ENCODE measurements at regions not wholly inside any gene's neighbourhood (a gene's known extent, or its start where the extent isn't known, plus 50 kb on each side); places are given as distances from the start of the nearest gene placed in this dataset.

GRCh38 chr1:82755191-82755590, 954.5 kb downstream of the ADGRL2 start:
- H3K4me3 ChIP-seq (ENCODE audit: low read length): no peak overlapping the region
- DNase-seq (ENCODE audit: low read depth): no peak
- no peak for TF ChIP-seq CTCF (IDR thresholded peaks at IDR 0.05; ENCODE audit: insufficient read depth, low read depth, low read length, missing control alignments)

- DNase-seq (ENCODE audit: low read depth): no peak
- no peak overlapping the region for H3K4me3 ChIP-seq (ENCODE audit: low read length)
- no peak for TF ChIP-seq CTCF (IDR thresholded peaks at IDR 0.05; ENCODE audit: insufficient read depth, low read depth, low read length, missing control alignments)
Measured at GRCh38 chr1:82752046-82752445, 951.3 kb downstream of the ADGRL2 start.

- DNase-seq (ENCODE audit: low read depth): no peak
- no peak for TF ChIP-seq CTCF (IDR thresholded peaks at IDR 0.05; ENCODE audit: insufficient read depth, low read depth, low read length, missing control alignments)
- H3K4me3 ChIP-seq (ENCODE audit: low read length): no peak overlapping the region
Measured at GRCh38 chr1:82733645-82734044, 932.9 kb downstream of the ADGRL2 start.

GRCh38 chr1:82731216-82731615, 930.5 kb downstream of the ADGRL2 start:
- H3K4me3 ChIP-seq (ENCODE audit: low read length): no peak overlapping the region
- TF ChIP-seq CTCF (IDR thresholded peaks at IDR 0.05; ENCODE audit: insufficient read depth, low read depth, low read length, missing control alignments): no peak
- DNase-seq (ENCODE audit: low read depth): peak; percentile 1

- H3K4me3 ChIP-seq (ENCODE audit: low read length): no peak overlapping the region
- no peak for TF ChIP-seq CTCF (IDR thresholded peaks at IDR 0.05; ENCODE audit: insufficient read depth, low read depth, low read length, missing control alignments)
- no peak for DNase-seq (ENCODE audit: low read depth)
Measured at GRCh38 chr1:82728206-82728605, 927.5 kb downstream of the ADGRL2 start.

GRCh38 chr1:82724246-82724645, 923.5 kb downstream of the ADGRL2 start:
- DNase-seq (ENCODE audit: low read depth): no peak
- TF ChIP-seq CTCF (IDR thresholded peaks at IDR 0.05; ENCODE audit: insufficient read depth, low read depth, low read length, missing control alignments): no peak
- H3K4me3 ChIP-seq (ENCODE audit: low read length): no peak overlapping the region

GRCh38 chr1:82722608-82723007, 921.9 kb downstream of the ADGRL2 start:
- no peak overlapping the region for H3K4me3 ChIP-seq (ENCODE audit: low read length)
- DNase-seq (ENCODE audit: low read depth): no peak
- no peak for TF ChIP-seq CTCF (IDR thresholded peaks at IDR 0.05; ENCODE audit: insufficient read depth, low read depth, low read length, missing control alignments)
